B cell (primary cell): ENCODE measurements at regions not wholly inside any gene's neighbourhood (a gene's known extent, or its start where the extent isn't known, plus 50 kb on each side); places are given as distances from the start of the nearest gene placed in this dataset.

Experiments used
- ATAC-seq: fragments of 200-7000 bp; cut with Tn5 transposase; one replicate; pipeline ENCODE4 v1.10.0; 2021; ENCODE audit warnings: low read depth, mild to moderate bottlenecking, moderate number of reproducible peaks, moderate library complexity
- CTCF ChIA-PET: fragments of 350-600 bp; sonication (Branson Sonifier 250); formaldehyde crosslinking; loops from one replicate; lab custom pipeline; 2021; ENCODE audit warnings: antibody characterized with exemption, inconsistent platforms; lab: Charles Lee
- POLR2A ChIA-PET: fragments of 350-600 bp; sonication (Branson Sonifier 250); formaldehyde crosslinking; loops from one replicate; lab custom pipeline; 2021; ENCODE audit warnings: antibody characterized with exemption; lab: Charles Lee
- DNase-seq: peaks from one replicate; pipeline ENCODE4 v3.0.0; 2013
- H2AFZ ChIP-seq: 2 replicates; pipeline ENCODE4 v1.6.1; 2012; ENCODE audit warnings: mild to moderate bottlenecking, low read depth, low read length; ENCODE audit not compliant: insufficient read depth, poor library complexity, severe bottlenecking
- H3K27ac ChIP-seq, 2 donors: 1 replicate in 1 of 2; 2 replicates in 1 of 2; pipeline ENCODE4 v1.5.1; 2012 to 2013; ENCODE audit warnings: low read length in 2 of 2, mild to moderate bottlenecking in 2 of 2, moderate library complexity in 1 of 2
- H3K27me3 ChIP-seq, 4 experiments: fragments of 200-600 bp in 1 of 4; sonication (generic) in 1 of 4; replicated peaks in 1 of 4; 1 replicate in 2 of 4; 2 replicates in 2 of 4; pipeline versions ENCODE4 v1.6.1 to v1.7.0; 2013 to 2016; ENCODE audit warnings: low read length in 3 of 4, mild to moderate bottlenecking in 2 of 4, mixed read lengths in 1 of 4, moderate library complexity in 1 of 4; ENCODE audit not compliant: insufficient read depth in 4 of 4, control insufficient read depth in 3 of 4; ENCODE audit errors: control extremely low read depth in 1 of 4
- H3K36me3 ChIP-seq, 2 experiments: replicated peaks in 1 of 2; 1 replicate in 1 of 2; 2 replicates in 1 of 2; pipeline versions ENCODE4 v1.6.1 to v1.7.1; 2013; ENCODE audit warnings: low read length in 1 of 2; ENCODE audit not compliant: insufficient read depth in 2 of 2, control insufficient read depth in 1 of 2; ENCODE audit errors: control extremely low read depth in 1 of 2, extremely low read depth in 1 of 2
- H3K4me1 ChIP-seq, 2 donors: fragments of 200-600 bp in 1 of 2; sonication (generic) in 1 of 2; 1 replicate in 1 of 2; 2 replicates in 1 of 2; pipeline versions ENCODE4 v1.5.1 to v1.6.1; 2013 to 2017; ENCODE audit warnings: low read length in 2 of 2; ENCODE audit not compliant: control insufficient read depth in 2 of 2, insufficient read depth in 2 of 2
- H3K4me2 ChIP-seq: replicated peaks from 2 replicates; pipeline ENCODE3; 2012; ENCODE audit warnings: mild to moderate bottlenecking, low read depth, low read length; ENCODE audit not compliant: poor library complexity, severe bottlenecking
- H3K4me3 ChIP-seq, 5 experiments: fragments of 200-600 bp in 1 of 5; sonication (generic) in 1 of 5; 1 replicate in 3 of 5; 2 replicates in 2 of 5; pipeline versions ENCODE4 v1.5.1 to v1.7.0; 2011 to 2016; ENCODE audit warnings: low read length in 4 of 5, mild to moderate bottlenecking in 4 of 5, low read depth in 2 of 5, control low read depth in 1 of 5, moderate library complexity in 1 of 5; ENCODE audit not compliant: insufficient read depth in 1 of 5; ENCODE audit errors: control extremely low read depth in 1 of 5, extremely low read depth in 1 of 5
- H3K79me2 ChIP-seq: fragments of 200-600 bp; sonication (generic); one replicate; pipeline ENCODE4 v1.6.0; 2016; ENCODE audit warnings: low read length; ENCODE audit not compliant: control insufficient read depth, insufficient read depth
- H3K9ac ChIP-seq: fragments of 200-600 bp; sonication (generic); 2 replicates; pipeline ENCODE4 v1.6.1; 2017; ENCODE audit warnings: mild to moderate bottlenecking, low read length, moderate library complexity
- H3K9me3 ChIP-seq, 3 donors: one replicate each; pipeline versions ENCODE4 v1.6.1 to v1.7.1; 2013; ENCODE audit warnings: low read length in 2 of 3; ENCODE audit not compliant: control insufficient read depth in 2 of 3, insufficient read depth in 1 of 3; ENCODE audit errors: control extremely low read depth in 1 of 3
- H4K20me1 ChIP-seq: 2 replicates; pipeline ENCODE4 v1.6.0; 2012; ENCODE audit warnings: mild to moderate bottlenecking, low read length; ENCODE audit not compliant: insufficient read depth, control insufficient read depth, poor library complexity, severe bottlenecking
- H3K27ac Mint-ChIP-seq: one replicate; pipeline ENCODE4 v1.8.0; 2021; ENCODE audit warnings: mixed read lengths
- H3K27me3 Mint-ChIP-seq: one replicate; pipeline ENCODE4 v1.8.0; 2021; ENCODE audit warnings: mixed read lengths
- H3K4me1 Mint-ChIP-seq: one replicate; pipeline ENCODE4 v1.8.0; 2021; ENCODE audit warnings: mixed read lengths
- H3K4me3 Mint-ChIP-seq: one replicate; pipeline ENCODE4 v1.8.0; 2021; ENCODE audit warnings: mixed read lengths
- H3K9me3 Mint-ChIP-seq: one replicate; pipeline ENCODE4 v1.8.0; 2022; ENCODE audit warnings: mixed read lengths; ENCODE audit not compliant: insufficient read depth
- EZH2 ChIP-seq: IDR thresholded peaks from 2 replicates; pipeline ENCODE4 v1.6.1; 2012; ENCODE audit warnings: borderline replicate concordance, low read depth, mild to moderate bottlenecking, moderate library complexity, low read length; ENCODE audit not compliant: insufficient read depth, poor library complexity, severe bottlenecking
- WGBS: methylation state at CpG from one replicate; pipeline ENCODE4 v1.1.5; 2013; ENCODE audit warnings: missing lambda C conversion rate; ENCODE audit not compliant: insufficient coverage; 5-methylcytosine and 5-hydroxymethylcytosine counted together
- intact Hi-C: fragments of 100-400 bp; cut with micrococcal nuclease; formaldehyde crosslinking; loops from one replicate; pipeline ENCODE4 v1.10.0; 2022
- TF ChIP-seq, protein P1 (sequence below): fragments of 200-600 bp; IDR thresholded peaks from one replicate; pipeline ENCODE4 v1.8.0; 2022; ENCODE audit warnings: antibody characterized with exemption, mild to moderate bottlenecking

DNA sequence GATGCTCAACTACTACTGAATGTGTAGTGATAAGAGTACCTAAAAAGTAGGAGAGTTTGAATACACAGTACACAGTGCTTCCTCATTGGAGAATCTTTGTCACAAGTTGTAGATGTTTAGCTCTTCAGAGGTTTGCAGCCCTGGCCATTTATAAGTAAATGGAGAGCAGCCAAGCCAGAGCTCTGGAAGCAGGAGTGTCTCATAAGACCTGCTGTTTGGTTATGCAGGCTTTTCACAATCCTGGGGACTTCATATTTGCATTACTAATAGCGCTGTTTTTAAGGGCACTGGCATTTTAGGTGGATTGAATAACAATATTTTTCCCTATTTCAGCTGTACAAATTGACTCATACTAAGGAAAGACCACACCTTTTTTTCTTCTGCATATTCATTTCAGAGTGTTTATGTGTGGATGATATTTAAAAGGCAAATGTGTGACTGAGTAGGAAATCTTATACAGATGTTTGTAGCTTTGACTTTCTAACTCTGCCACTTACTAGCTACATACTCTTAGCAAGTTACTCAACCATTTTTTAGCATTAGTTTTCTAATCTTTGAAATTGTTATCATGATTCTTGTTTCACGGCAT, 730.5 kb upstream of the MAP3K7 start:
- Histone ChIP-seq H3K4me2 (no peak overlapping the region), H3K9me3 (no peaks in the 10 kb centered on the region), H3K27me3 (no peaks in the 10 kb centered on the region), H4K20me1 (no peaks in the 10 kb centered on the region), H3K79me2 (no peaks in the 10 kb centered on the region), H2AFZ (no peak overlapping the region), H3K4me1 (no peaks in the 10 kb centered on the region), H3K9ac (no peak overlapping the region), H3K4me3 (no peak overlapping the region), H3K27ac (no peak overlapping the region), H3K36me3 (no peaks in the 10 kb centered on the region)
- ChIA-PET CTCF (no interaction called here), POLR2A (no interaction called here)
- H3K9me3 Mint-ChIP-seq = peaks cover 3% of the 10 kb centered on the region
- no peak overlapping the region for H3K4me3 Mint-ChIP-seq
- H3K4me1 Mint-ChIP-seq = no peaks in the 10 kb centered on the region
- no peak for TF ChIP-seq EZH2
- intact Hi-C loops = no loop called here
- no peak overlapping the region for H3K27ac Mint-ChIP-seq
- H3K27me3 Mint-ChIP-seq = no peaks in the 10 kb centered on the region
- WGBS = no CpG with 5 or more reads among the region's 2 CpGs
- DNase-seq (no peak), ATAC-seq (no peak)

DNA sequence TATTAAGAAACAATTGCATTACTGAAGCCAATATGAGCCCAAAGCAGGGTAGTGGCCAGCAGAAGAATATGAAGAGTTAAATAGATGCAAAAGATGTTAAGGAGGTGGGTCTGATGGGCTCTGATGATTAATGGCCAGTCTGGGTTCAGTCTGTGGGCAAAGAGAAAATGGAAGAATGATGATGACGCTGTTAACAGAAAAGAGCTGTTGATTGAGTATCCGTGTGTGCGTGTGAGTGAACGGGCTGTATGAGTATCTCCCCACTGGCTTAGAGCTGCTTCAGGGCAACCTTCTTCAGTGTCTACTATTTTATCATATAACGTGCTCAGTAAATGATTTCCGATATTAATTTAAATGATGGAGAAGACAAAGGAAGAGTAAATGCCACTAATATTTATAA, 723.3 kb upstream of the MAP3K7 start:
- H3K9me3 ChIP-seq = no peaks in the 10 kb centered on the region
- no peak overlapping the region for H3K4me3 Mint-ChIP-seq
- ChIA-PET CTCF (no interaction called here), POLR2A (no interaction called here)
- no peak overlapping the region for H3K4me2 ChIP-seq
- DNase-seq (no peak), ATAC-seq (no peak)
- WGBS = 100% methylated on average over 3 of the region's 6 CpGs
- TF ChIP-seq, protein P1, sequence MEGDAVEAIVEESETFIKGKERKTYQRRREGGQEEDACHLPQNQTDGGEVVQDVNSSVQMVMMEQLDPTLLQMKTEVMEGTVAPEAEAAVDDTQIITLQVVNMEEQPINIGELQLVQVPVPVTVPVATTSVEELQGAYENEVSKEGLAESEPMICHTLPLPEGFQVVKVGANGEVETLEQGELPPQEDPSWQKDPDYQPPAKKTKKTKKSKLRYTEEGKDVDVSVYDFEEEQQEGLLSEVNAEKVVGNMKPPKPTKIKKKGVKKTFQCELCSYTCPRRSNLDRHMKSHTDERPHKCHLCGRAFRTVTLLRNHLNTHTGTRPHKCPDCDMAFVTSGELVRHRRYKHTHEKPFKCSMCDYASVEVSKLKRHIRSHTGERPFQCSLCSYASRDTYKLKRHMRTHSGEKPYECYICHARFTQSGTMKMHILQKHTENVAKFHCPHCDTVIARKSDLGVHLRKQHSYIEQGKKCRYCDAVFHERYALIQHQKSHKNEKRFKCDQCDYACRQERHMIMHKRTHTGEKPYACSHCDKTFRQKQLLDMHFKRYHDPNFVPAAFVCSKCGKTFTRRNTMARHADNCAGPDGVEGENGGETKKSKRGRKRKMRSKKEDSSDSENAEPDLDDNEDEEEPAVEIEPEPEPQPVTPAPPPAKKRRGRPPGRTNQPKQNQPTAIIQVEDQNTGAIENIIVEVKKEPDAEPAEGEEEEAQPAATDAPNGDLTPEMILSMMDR = no peak
- TF ChIP-seq EZH2 = no peak
- no peaks in the 10 kb centered on the region for H3K79me2 ChIP-seq
- no peak overlapping the region for H3K27ac Mint-ChIP-seq
- no peak overlapping the region for H3K27ac ChIP-seq
- no peaks in the 10 kb centered on the region for H3K27me3 Mint-ChIP-seq
- H3K9me3 Mint-ChIP-seq = no peaks in the 10 kb centered on the region
- H3K4me1 Mint-ChIP-seq = no peaks in the 10 kb centered on the region
- H3K4me3 ChIP-seq = no peak overlapping the region
- H3K4me1 ChIP-seq = no peaks in the 10 kb centered on the region
- no peaks in the 10 kb centered on the region for H3K36me3 ChIP-seq
- no peaks in the 10 kb centered on the region for H3K27me3 ChIP-seq
- no peaks in the 10 kb centered on the region for H4K20me1 ChIP-seq
- H3K9ac ChIP-seq = no peak overlapping the region
- no peak overlapping the region for H2AFZ ChIP-seq
- intact Hi-C loops = no loop called here
